Stimulated activated CD8-positive, alpha-beta memory T cell treated with anti-CD3 and anti-CD28 coated beads, Interleukin-15, amount 100 ng/mL, for 48 hours (primary cell): ENCODE measurements at regions not wholly inside any gene's neighbourhood (a gene's known extent, or its start where the extent isn't known, plus 50 kb on each side); places are given as distances from the start of the nearest gene placed in this dataset.

Source experiments
- DNase-seq, 2 donors: peaks; one replicate each; pipeline ENCODE4 v3.0.0-alpha.2; 2020; ENCODE audit warnings: low read depth in 2 of 2

GRCh38 chr7:155138204-155138603 lies 68.1 kb downstream of the HTR5A start:
- no peak for DNase-seq

DNA sequence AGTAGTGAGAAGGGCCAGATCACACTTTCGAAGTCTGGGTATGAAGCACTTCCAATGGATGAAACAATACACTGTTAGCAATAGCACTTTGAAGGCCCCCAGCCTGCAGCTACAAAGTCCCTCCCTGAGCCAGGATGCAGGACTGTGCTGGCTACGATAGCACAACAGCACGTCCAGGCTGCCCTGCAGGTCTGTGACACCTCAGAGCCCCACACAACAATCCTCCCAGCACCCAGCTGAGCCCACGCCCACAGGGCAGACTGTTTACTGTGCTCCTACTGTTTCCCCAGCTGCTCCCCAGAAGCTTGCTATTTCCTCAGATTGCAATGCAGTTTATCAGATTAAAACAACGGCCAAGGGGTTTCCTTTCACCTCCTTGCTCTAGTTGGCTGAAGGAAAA lies 71.4 kb downstream of the HTR5A start:
- no peak for DNase-seq

DNA sequence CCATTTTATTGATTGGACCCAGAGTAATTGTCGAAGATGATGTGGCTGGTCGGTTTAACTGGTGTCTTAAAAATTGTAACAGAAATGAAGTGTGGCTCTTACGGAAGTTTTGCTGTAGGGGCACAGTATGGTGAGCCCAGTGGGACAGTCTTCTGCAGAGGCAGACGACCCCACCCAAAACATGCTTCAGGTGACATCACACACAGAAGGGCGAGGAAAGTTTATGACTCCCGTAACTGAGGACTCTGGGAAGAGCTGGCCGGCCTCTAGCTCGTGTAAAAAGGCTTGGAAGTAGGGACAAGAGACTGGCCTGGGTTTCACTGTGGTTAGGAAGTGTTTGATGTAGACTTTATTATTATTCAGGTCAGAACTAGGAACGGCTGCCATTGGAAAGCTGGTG lies 73.3 kb downstream of the HTR5A start:
- no peak for DNase-seq

GRCh38 chr7:155144371-155144770 lies 74.2 kb downstream of the HTR5A start:
- DNase-seq = no peak

DNA sequence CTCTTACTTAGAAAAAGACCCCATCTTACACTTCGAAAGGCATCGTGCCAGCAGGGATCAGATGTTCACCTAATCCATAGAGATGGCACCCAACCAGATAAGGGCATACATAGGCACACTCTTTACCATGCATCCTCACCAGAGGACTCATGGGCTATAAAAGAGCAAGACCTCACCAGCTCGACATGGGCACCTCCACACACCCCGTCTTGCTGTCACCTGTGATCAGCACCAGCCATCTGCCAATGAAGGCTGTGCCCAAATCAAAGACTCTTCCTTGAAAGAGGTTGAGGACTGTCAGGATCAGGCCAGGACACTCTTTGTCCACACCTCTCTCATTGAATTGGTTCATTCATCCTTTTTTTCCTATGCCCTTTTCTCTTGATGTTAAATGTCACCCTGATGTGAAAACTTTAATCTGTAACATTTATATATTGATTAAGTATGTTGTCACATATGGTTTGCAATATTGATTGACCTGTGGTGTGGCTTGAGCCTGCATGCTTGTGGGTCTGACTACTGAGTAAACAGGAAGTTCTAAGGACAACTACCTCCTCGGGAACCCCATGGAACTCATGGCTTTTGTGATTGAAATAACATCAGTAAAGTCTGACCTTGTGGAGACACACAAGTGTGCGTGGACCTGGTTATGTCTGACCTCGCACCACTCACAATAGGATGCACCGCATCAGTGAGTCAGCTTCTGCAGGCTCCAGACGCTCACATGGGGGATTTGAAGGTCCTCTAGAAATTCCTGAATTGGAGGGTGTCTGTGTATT lies 75.5 kb downstream of the HTR5A start:
- DNase-seq = no peak

- no peak for DNase-seq
Measured at GRCh38 chr7:155147172-155147571, 77.0 kb downstream of the HTR5A start.

- no peak for DNase-seq
Measured at GRCh38 chr7:155147624-155148023, 77.5 kb downstream of the HTR5A start.

GRCh38 chr7:155153676-155154075 lies 83.6 kb downstream of the HTR5A start:
- DNase-seq = no peak

DNA sequence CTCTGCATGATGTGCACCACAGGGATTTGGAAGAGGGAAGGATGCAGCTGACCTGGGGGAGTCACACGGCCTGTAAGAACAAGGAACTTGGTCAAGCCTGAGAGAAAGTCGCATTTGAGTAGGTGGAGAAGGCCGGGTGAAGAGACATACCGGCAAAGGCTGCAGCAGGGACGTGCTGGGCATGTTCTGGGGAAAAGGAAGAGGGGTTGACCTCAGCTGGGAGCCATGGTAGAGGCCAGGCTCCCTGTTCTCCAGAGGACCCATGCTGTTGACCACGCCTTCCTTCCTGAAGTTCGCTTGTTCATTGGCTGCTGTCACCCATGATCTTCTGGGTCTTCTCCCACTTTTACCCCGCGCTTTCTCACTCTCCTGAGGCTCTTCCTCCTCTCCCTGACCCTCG lies 84.5 kb downstream of the HTR5A start:
- DNase-seq = no peak

DNA sequence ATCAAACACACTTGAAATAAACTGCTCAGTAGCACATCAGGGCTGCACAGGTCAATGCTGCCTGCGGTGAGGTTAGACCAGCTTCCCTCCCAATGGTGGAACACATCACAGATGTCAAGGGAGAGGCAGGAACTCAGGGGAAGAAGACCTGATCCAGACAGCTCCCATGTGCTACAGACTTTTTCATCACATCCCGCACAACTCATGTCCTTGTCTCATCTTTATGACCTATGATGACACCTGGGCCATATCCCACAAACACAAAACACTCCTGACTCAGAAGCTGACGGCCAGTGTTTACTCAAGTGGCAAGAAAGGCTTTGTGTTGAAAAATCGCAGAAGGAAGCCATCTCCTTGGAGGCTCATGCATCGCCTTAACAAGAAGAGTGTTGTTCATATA lies 91.6 kb downstream of the HTR5A start:
- no peak for DNase-seq

GRCh38 chr7:155162422-155162821 lies 92.3 kb downstream of the HTR5A start:
- no peak for DNase-seq

- no peak for DNase-seq
Measured at GRCh38 chr7:155163696-155164095, 93.6 kb downstream of the HTR5A start.

- DNase-seq = no peak
Measured at GRCh38 chr7:155164316-155164715, 94.2 kb downstream of the HTR5A start.

DNA sequence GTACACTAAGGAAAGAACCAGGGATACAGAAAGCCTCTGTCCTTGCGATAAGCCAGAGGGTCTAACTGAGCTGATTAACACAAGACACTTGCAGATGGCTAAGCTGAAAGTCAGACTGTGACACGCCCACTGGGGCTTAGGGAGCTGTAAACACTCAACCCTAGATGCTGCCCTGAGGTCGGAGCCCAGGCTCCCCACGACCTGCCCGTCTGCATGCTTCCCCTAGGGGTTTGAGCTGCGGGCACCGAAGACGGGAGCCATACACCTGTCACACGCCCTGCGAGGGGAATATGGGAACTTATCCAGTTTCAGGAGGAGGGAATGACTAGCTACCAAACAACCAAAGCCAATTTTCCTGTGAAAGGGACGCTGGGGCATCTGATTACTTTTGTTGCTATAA lies 96.0 kb downstream of the HTR5A start:
- DNase-seq = no peak

- DNase-seq = no peak
Measured at GRCh38 chr7:155166673-155167370, 96.7 kb downstream of the HTR5A start.

DNA sequence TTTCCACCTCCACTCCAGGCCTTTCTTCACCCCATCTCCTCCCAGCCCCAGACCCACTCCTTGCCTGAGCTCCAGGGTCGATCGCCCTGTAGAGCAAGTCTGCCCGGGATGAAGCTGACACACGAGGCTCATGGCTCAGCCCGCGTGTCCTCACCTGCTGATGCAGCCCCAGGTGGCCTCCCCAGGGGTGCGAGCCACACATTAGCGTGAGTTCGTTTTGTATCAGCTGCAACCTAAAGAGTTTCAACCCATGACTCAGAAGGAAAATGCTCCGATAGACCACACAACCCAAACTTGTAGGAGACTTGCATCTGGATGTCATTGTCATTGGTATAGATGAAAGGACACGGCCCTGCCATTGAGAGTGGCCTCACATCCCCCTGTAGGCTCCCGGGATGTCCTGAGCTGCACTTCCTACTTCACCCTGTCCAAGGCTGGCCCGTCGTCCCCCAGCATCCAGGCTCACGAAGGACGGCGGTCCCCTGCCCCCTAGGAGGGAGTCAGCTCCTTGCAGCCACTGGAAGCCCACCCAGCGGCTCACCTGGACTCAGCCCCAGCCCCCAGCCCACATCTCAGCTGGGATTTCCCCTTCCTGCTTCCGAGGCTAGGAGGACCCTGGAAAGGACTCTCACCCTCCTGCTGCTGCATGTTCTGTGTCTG lies 97.7 kb downstream of the HTR5A start:
- DNase-seq = no peak

DNA sequence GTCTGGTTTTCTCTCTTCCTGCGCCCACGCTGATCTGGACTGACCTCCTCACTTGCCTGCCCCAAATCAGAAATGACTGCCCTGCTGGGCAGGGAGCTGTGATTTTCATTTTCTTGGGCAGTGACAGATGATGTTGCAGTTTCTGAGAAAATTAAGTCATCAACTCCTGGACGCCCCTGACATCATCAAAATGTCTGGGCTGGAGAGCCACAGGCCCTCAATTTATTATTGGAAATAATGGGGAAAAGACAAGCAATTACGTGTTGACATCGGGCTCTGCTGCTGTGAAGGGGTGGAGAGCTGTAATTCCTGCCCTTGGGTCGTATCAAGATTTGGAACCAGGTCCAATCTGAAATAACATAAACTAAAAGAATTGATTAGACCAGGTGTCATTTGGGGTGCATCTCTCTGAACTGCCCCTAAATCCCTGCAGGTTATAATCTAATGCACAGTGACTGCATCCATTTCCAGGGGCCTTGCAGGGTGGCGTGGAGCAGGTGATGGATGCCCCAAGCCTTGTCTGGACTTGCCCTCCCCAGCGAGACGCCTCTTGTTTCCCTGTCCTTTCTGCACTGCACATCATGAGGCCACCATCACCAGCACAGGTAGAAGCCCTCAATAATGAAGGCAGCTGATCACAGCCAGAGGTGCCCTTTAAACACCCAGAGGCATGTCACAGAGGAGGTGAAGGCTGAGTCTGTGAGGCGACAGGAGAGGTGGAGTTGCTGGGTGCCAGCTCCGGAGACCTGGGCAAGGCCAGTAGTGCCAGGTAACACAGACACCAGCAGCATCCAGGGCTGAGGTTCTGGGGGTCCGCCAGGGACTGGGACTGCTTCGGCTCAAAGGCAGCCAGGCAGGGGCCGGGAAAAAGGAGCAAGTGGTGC lies 98.7 kb downstream of the HTR5A start:
- DNase-seq = no peak

- DNase-seq = no peak
Measured at GRCh38 chr7:155169498-155170065, 99.5 kb downstream of the HTR5A start.

- no peak for DNase-seq
Measured at GRCh38 chr7:155170331-155170730, 100.2 kb downstream of the HTR5A start.

DNA sequence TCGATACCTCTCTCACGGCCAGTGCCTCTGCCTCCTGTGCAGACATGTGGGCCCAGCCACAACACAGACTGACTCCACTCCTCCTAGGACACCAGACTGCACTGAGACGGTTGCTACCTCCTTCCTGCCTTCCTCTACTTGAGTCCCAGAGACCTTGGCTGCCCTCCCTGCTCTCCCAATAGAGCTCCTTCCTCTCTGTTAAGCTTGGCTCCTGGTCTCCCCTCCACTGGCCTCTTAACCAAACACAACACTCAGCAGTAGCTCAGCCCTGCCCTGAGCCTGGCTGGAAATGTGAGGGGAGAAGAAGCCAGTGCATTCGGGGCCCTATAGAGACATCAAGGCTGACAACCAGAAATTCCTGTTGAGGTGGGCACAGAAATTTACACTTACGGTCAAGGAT lies 102.0 kb downstream of the HTR5A start:
- no peak for DNase-seq

GRCh38 chr7:155173905-155174304 lies 103.8 kb downstream of the HTR5A start:
- DNase-seq = no peak

DNA sequence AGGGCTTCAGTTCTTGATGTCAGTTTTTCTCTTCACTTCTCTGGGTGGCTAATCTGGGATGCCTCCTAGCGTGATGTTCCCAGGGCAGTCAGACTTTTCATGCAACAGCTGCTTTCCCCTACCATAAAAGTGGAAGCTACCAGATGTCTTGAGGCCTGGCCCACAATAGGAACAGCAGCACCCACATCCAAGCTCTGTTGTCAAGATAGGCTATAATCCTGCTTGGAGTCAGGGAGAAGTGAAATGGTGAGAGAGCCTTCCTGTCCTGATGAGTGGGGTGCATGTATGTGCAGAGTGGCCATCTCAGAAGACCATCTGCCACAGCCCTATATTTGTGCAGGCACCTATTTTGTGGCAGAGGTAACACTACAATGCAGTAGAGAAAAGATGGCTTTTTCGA lies 108.0 kb downstream of the HTR5A start:
- DNase-seq = no peak
